Panc1 (cell line): ENCODE measurements at regions not wholly inside any gene's neighbourhood (a gene's known extent, or its start where the extent isn't known, plus 50 kb on each side); places are given as distances from the start of the nearest gene placed in this dataset.

Experiments used
- POLR2AphosphoS5 ChIP-seq: IDR thresholded peaks from 2 replicates; pipeline ENCODE4 v1.6.1; 2012; ENCODE audit warnings: mild to moderate bottlenecking, low read depth, low read length, moderate library complexity
- SIN3A ChIP-seq: IDR thresholded peaks from 2 replicates; pipeline ENCODE4 v1.6.1; 2012; ENCODE audit warnings: low read depth, mild to moderate bottlenecking, low read length, moderate library complexity, borderline replicate concordance; ENCODE audit not compliant: insufficient read depth
- TCF7L2 ChIP-seq: IDR thresholded peaks from 2 replicates; pipeline ENCODE4 v1.6.1; 2011; ENCODE audit warnings: mild to moderate bottlenecking, low read depth, low read length, inconsistent platforms
- TF ChIP-seq, protein P1 (sequence below): fragments of 450-650 bp; IDR thresholded peaks from 2 replicates; pipeline ENCODE4 v1.5.1; 2017; ENCODE audit warnings: mild to moderate bottlenecking

GRCh38 chr10:110445871-110446270, 51.8 kb upstream of the DUSP5 start:
- TF ChIP-seq, protein P1, sequence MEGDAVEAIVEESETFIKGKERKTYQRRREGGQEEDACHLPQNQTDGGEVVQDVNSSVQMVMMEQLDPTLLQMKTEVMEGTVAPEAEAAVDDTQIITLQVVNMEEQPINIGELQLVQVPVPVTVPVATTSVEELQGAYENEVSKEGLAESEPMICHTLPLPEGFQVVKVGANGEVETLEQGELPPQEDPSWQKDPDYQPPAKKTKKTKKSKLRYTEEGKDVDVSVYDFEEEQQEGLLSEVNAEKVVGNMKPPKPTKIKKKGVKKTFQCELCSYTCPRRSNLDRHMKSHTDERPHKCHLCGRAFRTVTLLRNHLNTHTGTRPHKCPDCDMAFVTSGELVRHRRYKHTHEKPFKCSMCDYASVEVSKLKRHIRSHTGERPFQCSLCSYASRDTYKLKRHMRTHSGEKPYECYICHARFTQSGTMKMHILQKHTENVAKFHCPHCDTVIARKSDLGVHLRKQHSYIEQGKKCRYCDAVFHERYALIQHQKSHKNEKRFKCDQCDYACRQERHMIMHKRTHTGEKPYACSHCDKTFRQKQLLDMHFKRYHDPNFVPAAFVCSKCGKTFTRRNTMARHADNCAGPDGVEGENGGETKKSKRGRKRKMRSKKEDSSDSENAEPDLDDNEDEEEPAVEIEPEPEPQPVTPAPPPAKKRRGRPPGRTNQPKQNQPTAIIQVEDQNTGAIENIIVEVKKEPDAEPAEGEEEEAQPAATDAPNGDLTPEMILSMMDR, result no peak
- no peak for TF ChIP-seq TCF7L2
- no peak for TF ChIP-seq POLR2AphosphoS5
- no peak for TF ChIP-seq SIN3A
